ENCODE measurements at regions not wholly inside any gene's neighbourhood (a gene's known extent, or its start where the extent isn't known, plus 50 kb on each side); places are given as distances from the start of the nearest gene placed in this dataset.

GRCh38 chr13:97069050-97069815, 75.0 kb upstream of the OXGR1 start:
- Histone ChIP-seq H3K4me2 (no peak overlapping the region), H3K4me1 (no peaks in the 10 kb centered on the region), H3K9me3 (peaks cover 2% of the 10 kb centered on the region; the same call in 2 of the 3 replicates), H3K4me3 (no peak overlapping the region), H3K27ac (no peak overlapping the region)
- no peak for FAIRE-seq
- ATAC-seq: no peak
- 77% methylated on average over 8 of the region's 8 CpGs for WGBS (ENCODE audit: missing lambda C conversion rate)
- CTCF ChIA-PET: no interaction called here
- POLR2A ChIA-PET: no interaction called here
- no peak for DNase-seq (ENCODE audit: low read depth in 1 of 2, low spot score in 1 of 2)
- no peak for TF ChIP-seq ELK1 (IDR thresholded peaks at IDR 0.05; ENCODE audit: low read depth, low read length)
- no peak for TF ChIP-seq HOXB13 (CRISPR knock-in tag; IDR thresholded peaks at IDR 0.05; ENCODE audit: low read depth)
- TF ChIP-seq, protein P1, sequence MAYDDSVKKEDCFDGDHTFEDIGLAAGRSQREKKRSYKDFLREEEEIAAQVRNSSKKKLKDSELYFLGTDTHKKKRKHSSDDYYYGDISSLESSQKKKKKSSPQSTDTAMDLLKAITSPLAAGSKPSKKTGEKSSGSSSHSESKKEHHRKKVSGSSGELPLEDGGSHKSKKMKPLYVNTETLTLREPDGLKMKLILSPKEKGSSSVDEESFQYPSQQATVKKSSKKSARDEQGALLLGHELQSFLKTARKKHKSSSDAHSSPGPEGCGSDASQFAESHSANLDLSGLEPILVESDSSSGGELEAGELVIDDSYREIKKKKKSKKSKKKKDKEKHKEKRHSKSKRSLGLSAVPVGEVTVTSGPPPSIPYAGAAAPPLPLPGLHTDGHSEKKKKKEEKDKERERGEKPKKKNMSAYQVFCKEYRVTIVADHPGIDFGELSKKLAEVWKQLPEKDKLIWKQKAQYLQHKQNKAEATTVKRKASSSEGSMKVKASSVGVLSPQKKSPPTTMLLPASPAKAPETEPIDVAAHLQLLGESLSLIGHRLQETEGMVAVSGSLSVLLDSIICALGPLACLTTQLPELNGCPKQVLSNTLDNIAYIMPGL (CRISPR knock-in tag; IDR thresholded peaks at IDR 0.05; ENCODE audit: borderline replicate concordance): no peak
- TF ChIP-seq HOXA7 (CRISPR knock-in tag; IDR thresholded peaks at IDR 0.05): no peak
- no peak for TF ChIP-seq MAZ (IDR thresholded peaks at IDR 0.05; ENCODE audit: borderline replicate concordance, low read depth, low read length)
- no peak for TF ChIP-seq EP300 (IDR thresholded peaks at IDR 0.05)
- no peak for TF ChIP-seq RFX5 (IDR thresholded peaks at IDR 0.05)
- TF ChIP-seq SMC3 (IDR thresholded peaks at IDR 0.05): no peak
- TF ChIP-seq, protein P2, sequence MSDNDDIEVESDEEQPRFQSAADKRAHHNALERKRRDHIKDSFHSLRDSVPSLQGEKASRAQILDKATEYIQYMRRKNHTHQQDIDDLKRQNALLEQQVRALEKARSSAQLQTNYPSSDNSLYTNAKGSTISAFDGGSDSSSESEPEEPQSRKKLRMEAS (IDR thresholded peaks at IDR 0.05): no peak
- TF ChIP-seq NPAS2 (CRISPR knock-in tag; IDR thresholded peaks at IDR 0.05; ENCODE audit: borderline replicate concordance): no peak
- TF ChIP-seq RCOR1 (IDR thresholded peaks at IDR 0.05; ENCODE audit: low read depth, low read length): no peak
- no peak for TF ChIP-seq BHLHE40 (IDR thresholded peaks at IDR 0.05; ENCODE audit: low read depth, low read length)
- no peak for TF ChIP-seq ESRRA (IDR thresholded peaks at IDR 0.05; ENCODE audit: borderline replicate concordance, low read length)
- TF ChIP-seq PHF8 (IDR thresholded peaks at IDR 0.05; ENCODE audit: borderline replicate concordance, low read depth): no peak
- TF ChIP-seq, protein P3, sequence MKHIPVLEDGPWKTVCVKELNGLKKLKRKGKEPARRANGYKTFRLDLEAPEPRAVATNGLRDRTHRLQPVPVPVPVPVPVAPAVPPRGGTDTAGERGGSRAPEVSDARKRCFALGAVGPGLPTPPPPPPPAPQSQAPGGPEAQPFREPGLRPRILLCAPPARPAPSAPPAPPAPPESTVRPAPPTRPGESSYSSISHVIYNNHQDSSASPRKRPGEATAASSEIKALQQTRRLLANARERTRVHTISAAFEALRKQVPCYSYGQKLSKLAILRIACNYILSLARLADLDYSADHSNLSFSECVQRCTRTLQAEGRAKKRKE (CRISPR knock-in tag; IDR thresholded peaks at IDR 0.05; ENCODE audit: low read depth): no peak
- TF ChIP-seq HOXB5 (CRISPR knock-in tag; IDR thresholded peaks at IDR 0.05): no peak

- FAIRE-seq (no peak), ATAC-seq (no peak), DNase-seq (ENCODE audit: low read depth in 1 of 2, low spot score in 1 of 2) (no peak)
- WGBS (ENCODE audit: missing lambda C conversion rate): 32% methylated on average over 2 of the region's 2 CpGs
- no peak overlapping the region for H3K4me3 ChIP-seq
- H3K4me1 ChIP-seq: no peaks in the 10 kb centered on the region
- H3K4me2 ChIP-seq: no peak overlapping the region
- ChIA-PET CTCF (no interaction called here), POLR2A (no interaction called here)
- TF ChIP-seq, protein P3 (CRISPR knock-in tag; IDR thresholded peaks at IDR 0.05; ENCODE audit: low read depth): no peak
- no peak for TF ChIP-seq ZNF302 (CRISPR knock-in tag; IDR thresholded peaks at IDR 0.05)
- H3K27ac ChIP-seq: no peak overlapping the region
- peaks cover 8% of the 10 kb centered on the region; the same call in 2 of the 3 replicates for H3K9me3 ChIP-seq
Observed at GRCh38 chr13:97072297-97072696, 78.0 kb upstream of the OXGR1 start.

DNA sequence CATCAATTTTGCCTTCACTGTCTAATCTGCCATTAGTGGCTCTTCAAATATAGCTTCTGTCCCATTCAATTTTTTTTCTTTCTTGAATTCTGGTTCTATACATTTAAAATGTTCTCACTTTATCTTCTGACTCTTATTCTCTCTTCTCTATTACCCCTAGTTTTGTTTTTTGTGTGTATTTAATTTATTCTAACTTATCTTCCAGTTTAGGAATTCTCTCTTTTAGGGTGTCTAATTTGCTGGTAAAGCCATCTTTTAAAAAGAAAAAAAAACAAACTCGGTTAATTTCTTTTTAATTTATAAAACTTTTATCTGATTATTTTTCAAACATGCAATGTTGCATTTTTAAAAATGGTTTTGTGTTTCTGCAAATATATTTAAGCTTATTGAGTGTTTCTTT, 80.3 kb upstream of the OXGR1 start:
- POLR2A ChIA-PET: no interaction called here
- no peaks in the 10 kb centered on the region for H3K4me1 ChIP-seq
- ATAC-seq: no peak

More for the DNA sequence above, 80.3 kb upstream of the OXGR1 start:
- no peak overlapping the region for H3K27ac ChIP-seq
- no peak overlapping the region for H3K4me2 ChIP-seq
- FAIRE-seq (no peak), DNase-seq (ENCODE audit: low read depth in 1 of 2, low spot score in 1 of 2) (no peak)
- 0% methylated on average over 1 of the region's 1 CpG for WGBS (ENCODE audit: missing lambda C conversion rate)
- peaks cover 8% of the 10 kb centered on the region; the same call in 2 of the 3 replicates for H3K9me3 ChIP-seq
- no peak overlapping the region for H3K4me3 ChIP-seq
- TF ChIP-seq KDM5A (IDR thresholded peaks at IDR 0.05): no peak
- no peak for TF ChIP-seq KDM1A (IDR thresholded peaks at IDR 0.05; ENCODE audit: low read depth)
- no peak for TF ChIP-seq CHD2 (IDR thresholded peaks at IDR 0.05; ENCODE audit: low read length, partially characterized antibody)
- no peak for TF ChIP-seq RCOR1 (IDR thresholded peaks at IDR 0.05; ENCODE audit: low read depth, low read length)
- no peak for TF ChIP-seq NPAS2 (CRISPR knock-in tag; IDR thresholded peaks at IDR 0.05; ENCODE audit: borderline replicate concordance)
- no peak for TF ChIP-seq HOXB13 (CRISPR knock-in tag; IDR thresholded peaks at IDR 0.05; ENCODE audit: low read depth)
- TF ChIP-seq NR3C1 (IDR thresholded peaks at IDR 0.05): no peak
- no peak for TF ChIP-seq FOSL2 (IDR thresholded peaks at IDR 0.05)
- no peak for TF ChIP-seq FOSL2 (CRISPR knock-in tag; IDR thresholded peaks at IDR 0.05)
- TF ChIP-seq RAD21 (conservative IDR thresholded peaks at IDR 0.05 in 1 of 2, IDR thresholded peaks at IDR 0.05 in 1 of 2): no peak
- TF ChIP-seq, protein P1 (CRISPR knock-in tag; IDR thresholded peaks at IDR 0.05; ENCODE audit: borderline replicate concordance): no peak
- TF ChIP-seq RARB (CRISPR knock-in tag; IDR thresholded peaks at IDR 0.05): no peak
- no peak for TF ChIP-seq RNF2 (IDR thresholded peaks at IDR 0.05; ENCODE audit: borderline replicate concordance, low read depth)
- CTCF ChIA-PET: no interaction called here

All from A549 (cell line).